Loucy (cell line): ENCODE measurements at regions not wholly inside any gene's neighbourhood (a gene's known extent, or its start where the extent isn't known, plus 50 kb on each side); places are given as distances from the start of the nearest gene placed in this dataset.

Source experiments
- EZH2phosphoT487 ChIP-seq: fragments of 200-600 bp; IDR thresholded peaks from 2 replicates; pipeline ENCODE4 v1.6.1; 2018; ENCODE audit warnings: antibody characterized with exemption, mild to moderate bottlenecking, moderate library complexity, borderline replicate concordance
- TF ChIP-seq, protein P1 (sequence below): fragments of 200-600 bp; sonication (generic); conservative IDR thresholded peaks from 2 replicates; pipeline ENCODE4 v1.5.1; 2014; ENCODE audit warnings: mild to moderate bottlenecking, antibody characterized with exemption, low read length

DNA sequence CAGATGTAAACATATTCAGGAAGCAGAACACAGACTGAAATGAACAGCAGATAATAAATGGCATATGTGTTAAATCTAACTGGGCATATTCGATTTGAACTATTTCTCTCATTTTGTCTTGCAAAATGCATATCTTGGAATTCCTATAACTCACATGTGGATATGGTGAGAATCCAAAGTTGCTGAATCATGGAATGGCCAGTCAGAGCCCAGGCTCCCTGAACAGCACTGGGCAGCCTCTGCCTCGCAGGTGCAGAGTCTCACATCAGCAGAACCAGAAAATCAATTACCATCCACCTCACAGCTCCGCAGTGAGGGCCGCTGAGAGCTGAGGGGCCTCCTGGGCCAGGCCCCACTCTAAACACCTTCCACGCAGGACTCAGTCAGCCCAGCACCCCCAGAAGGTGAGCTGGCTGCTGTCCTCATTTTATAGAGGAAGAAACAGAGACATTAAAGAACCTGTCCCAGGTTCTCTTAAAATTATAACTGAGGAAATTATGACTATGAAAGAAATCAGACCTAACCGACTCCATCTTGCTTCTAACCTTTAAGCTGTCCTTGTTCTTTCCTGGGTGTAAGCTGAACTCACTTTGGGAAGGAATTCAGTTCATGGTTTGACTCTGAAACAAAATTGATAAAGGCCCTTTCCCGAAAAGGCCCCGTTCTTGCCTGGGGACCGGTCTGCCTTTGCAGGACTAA lies 269.1 kb upstream of the SFSWAP start:
- TF ChIP-seq, protein P1, sequence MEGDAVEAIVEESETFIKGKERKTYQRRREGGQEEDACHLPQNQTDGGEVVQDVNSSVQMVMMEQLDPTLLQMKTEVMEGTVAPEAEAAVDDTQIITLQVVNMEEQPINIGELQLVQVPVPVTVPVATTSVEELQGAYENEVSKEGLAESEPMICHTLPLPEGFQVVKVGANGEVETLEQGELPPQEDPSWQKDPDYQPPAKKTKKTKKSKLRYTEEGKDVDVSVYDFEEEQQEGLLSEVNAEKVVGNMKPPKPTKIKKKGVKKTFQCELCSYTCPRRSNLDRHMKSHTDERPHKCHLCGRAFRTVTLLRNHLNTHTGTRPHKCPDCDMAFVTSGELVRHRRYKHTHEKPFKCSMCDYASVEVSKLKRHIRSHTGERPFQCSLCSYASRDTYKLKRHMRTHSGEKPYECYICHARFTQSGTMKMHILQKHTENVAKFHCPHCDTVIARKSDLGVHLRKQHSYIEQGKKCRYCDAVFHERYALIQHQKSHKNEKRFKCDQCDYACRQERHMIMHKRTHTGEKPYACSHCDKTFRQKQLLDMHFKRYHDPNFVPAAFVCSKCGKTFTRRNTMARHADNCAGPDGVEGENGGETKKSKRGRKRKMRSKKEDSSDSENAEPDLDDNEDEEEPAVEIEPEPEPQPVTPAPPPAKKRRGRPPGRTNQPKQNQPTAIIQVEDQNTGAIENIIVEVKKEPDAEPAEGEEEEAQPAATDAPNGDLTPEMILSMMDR: no peak
- no peak for TF ChIP-seq EZH2phosphoT487
